HG02884 (cell line): ENCODE measurements at regions not wholly inside any gene's neighbourhood (a gene's known extent, or its start where the extent isn't known, plus 50 kb on each side); places are given as distances from the start of the nearest gene placed in this dataset.
"Not testable (repeated sequence)": the region's sequence is repeated elsewhere in the genome, so short reads cannot be mapped to it uniquely, and the experiment has no call there.

ENCODE experiments used
- ATAC-seq: cut with Tn5 transposase; IDR thresholded peaks from one replicate; pipeline ENCODE4 v1.9.1; 2021; ENCODE audit warnings: mild to moderate bottlenecking, moderate library complexity; ENCODE audit not compliant: unreplicated experiment

- no peak for ATAC-seq
These were observed 139.1 kb downstream of the AHR start for GRCh38 chr7:17437586-17437985.

- not testable (repeated sequence) for ATAC-seq
These were observed 141.8 kb downstream of the AHR start for GRCh38 chr7:17440025-17440784.

DNA sequence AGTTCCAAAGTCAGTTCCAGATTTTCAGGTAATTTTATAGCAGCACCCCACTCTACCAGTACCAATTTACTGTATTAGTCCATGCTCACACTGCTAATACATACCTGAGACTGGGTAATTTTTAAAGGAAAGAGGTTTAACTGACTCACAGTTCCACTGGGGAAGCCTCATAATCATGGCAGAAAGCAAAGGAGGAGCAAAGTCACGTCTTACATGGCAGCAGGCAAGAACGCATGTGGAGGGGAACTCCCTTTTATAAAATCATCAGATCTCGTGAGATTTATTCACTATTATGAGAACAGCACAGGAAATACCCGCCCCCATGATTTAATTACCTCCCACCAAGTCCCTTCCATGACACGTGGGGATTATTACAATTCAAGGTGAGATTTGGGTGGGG lies 142.4 kb downstream of the AHR start:
- ATAC-seq: no peak

DNA sequence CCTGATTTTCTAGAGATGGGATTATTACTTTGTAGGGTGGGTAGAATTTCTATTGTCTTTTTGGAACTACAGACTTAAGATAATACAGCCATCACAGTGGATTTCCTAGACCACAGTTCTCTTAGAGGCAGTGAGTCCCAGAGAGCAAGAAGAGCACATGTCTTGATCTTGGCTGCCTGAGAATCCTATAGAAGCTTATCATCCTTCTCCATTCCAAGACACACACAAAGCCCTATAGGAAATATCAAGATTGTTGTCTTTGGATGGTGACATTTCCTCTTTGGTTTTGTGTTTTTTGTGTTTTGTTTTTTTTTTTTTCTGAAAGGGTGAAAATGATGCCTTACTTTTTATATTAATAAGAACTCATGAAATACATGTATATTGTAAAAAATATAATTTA lies 143.1 kb downstream of the AHR start:
- no peak for ATAC-seq

GRCh38 chr7:17444151-17444550 lies 145.7 kb downstream of the AHR start:
- no peak for ATAC-seq

GRCh38 chr7:17444673-17445072 lies 146.2 kb downstream of the AHR start:
- no peak for ATAC-seq

DNA sequence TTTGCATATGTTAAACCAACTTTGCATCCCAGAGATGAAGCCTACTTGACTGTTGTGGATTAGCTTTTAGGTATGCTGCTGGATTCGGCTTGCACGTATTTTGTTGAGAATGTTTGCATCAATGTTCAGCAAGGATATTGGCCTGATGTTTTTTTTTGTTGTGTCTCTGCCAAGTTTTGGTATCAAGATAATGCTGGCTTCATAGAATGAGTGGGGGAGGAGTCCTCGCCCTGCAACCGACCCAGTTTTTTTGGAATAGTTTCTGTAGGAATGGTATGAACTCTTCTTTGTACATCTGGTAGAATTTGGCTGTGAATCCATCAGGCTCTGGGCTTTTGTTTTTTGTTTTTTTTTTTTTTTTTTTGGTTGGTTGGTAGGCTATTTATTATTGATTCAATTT lies 147.9 kb downstream of the AHR start:
- ATAC-seq: no peak

DNA sequence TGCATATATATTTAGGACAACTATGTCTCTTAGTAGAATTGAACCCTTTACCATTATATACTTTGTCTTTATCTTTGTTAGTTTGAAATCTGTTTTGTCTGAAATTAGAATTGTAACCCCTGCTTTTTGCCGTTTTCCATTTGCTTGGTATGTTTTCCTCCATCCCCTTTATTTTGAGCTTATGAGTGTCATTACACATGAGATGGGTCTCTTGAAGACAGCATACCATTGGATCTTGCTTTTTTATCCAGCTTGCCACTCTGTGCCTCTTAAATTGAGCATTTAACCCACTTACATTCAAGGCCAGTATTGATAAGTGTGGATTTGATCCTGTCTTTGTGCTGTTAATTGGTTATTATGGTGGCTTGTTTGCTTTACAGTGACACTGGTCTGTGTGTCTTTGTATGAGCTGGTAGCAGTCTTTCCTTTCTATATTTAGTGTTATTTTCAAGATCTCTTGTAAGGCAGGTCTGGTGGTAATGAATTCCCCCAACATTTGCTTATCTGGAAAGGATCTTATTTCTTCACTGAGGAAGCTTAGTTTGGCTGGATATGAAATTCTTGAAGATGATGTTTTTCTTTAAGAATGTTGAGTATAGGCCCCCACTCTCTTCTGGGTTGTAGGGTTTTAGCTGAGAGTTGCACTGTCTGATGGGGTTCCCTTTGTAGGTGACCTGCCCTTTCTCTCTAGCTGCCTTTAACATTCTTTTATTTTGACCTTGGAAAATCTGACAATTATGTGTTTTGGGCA lies 149.5 kb downstream of the AHR start:
- ATAC-seq: no peak

DNA sequence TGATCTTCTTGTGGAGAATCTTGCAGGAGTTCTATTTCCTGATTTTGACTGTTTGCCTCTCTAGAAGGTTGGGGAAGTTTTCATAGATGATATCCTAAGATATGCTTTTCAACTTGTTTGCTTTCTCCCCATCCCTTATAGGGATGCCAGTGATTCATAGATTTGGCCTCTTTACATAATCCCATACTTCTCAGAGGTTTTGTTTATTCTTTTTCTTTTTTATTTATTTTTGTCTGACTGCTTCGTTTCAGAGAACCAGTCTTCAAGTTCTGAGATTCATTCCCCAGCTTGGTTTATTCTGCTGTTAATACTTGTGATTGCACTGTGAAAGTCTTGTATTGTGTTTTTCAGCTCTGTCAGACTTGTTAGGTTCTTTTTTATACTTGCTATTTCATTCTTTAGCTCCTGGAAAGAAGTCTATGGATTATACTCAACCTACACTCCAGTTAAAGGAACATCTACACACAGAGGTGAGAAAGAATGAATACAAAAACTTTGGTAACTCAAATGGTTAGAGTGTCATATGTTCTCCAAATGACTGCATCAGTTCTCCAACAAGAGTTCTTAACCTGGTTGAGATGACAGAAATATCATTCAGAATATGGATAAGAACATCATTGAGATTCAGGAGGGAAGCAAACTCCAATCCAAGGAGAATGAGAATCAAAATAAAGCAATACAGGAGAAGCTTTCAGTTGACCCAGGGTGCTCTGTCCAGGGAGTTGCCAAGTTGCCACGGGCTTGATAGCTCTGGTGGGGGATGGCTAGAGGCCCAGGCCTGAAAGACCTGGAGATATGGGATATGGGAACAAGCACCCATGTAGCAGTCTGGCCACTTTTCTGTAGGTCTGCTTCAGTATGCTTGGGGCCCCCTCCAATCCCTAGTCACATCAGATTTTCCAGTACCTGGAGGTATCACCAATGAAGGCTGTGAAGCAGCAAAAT lies 150.3 kb downstream of the AHR start:
- no peak for ATAC-seq

DNA sequence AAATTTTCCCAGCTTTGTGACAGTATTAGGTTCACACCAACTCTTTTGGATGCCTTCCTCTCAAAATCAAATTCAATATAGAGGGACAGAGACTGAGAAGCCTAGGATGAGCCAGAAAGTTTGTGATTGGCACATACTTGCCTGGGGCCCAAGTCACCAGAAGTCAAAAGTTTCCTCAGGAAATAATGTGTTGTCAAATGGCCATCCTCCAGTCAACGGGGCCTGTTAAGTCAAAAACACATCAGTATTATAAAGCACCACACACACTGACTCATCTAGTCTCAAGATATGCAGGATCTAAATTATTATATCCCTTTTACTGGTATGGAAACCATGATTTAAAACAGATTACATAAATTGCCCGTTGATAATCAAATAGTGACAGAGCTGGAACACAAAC lies 158.1 kb downstream of the AHR start:
- ATAC-seq: no peak

GRCh38 chr7:17460001-17460400 lies 161.5 kb downstream of the AHR start:
- no peak for ATAC-seq

GRCh38 chr7:17460665-17461064 lies 162.2 kb downstream of the AHR start:
- no peak for ATAC-seq

DNA sequence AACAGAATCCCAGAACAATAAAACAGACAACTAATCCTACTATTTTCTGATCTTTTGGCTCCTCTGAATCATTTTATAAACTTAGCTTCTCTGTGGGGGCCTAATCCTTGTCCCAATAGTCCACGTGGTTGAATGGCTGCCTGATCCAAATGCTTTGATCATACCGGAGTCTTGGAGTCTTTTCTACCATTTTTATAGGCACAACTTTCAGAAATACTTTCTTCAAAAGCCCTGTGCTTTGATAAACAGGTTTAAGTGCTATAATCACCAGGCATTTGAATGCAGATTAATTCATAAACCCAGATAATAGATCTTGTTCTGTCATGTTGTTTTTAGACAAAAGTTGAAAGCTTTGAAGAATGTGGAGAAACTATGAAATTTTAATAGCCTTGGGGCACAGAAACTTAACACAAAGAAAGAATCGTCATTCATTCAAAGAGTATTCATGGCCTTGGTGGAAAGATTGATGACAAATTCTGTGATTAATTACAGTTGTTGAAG lies 163.7 kb downstream of the AHR start:
- no peak for ATAC-seq

GRCh38 chr7:17463511-17464085 lies 165.1 kb downstream of the AHR start:
- no peak for ATAC-seq

- no peak for ATAC-seq
These were observed 167.8 kb downstream of the AHR start for GRCh38 chr7:17466216-17466615.

DNA sequence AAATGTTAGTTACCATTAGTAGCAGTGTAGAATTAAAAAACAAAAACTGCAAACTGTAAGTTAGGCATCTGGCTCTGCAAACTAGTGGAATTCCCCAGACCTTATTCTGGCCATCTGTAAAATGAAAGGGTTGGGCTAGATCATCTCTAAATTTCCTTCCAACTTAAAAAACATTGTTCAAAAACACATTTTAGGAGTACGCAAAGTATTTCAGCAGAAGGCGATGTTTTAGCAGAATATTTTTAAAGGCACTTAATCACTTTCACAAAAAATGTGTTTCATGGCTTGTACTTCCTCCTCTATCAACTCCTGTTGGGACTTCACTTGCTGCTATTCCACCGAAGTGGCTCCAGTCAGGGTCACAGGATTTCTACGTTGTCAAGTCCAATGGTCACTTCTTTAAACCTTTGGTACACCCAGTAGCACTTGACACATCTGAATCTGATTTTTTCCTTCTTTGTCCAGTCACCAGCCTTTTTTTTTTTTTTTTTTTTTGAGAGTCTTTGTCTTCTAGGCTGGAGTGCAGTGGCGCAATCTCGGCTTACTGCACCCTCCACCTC lies 169.0 kb downstream of the AHR start:
- no peak for ATAC-seq

- ATAC-seq: no peak
These were observed 172.9 kb downstream of the AHR start for GRCh38 chr7:17471325-17471724.

GRCh38 chr7:17472518-17472917 lies 174.1 kb downstream of the AHR start:
- ATAC-seq: no peak

DNA sequence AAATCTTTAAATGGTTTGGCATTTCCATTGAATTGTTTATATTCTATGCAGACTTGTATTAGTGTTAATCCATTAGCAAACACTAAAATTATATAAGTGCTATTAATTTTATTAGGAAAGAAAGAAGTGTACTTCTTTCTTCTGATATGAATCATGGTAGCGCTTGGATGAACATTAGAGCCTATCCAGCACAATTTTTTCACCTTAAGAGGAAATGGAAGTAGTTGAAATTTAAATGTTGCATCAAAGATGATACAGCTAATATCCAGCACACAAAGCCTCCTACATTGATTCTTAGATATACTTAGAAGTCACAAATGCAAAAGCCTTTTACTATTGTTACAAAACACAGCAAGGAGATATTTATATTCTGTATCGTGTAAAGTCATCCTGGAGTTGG lies 174.5 kb downstream of the AHR start:
- ATAC-seq: peak; percentile 60

DNA sequence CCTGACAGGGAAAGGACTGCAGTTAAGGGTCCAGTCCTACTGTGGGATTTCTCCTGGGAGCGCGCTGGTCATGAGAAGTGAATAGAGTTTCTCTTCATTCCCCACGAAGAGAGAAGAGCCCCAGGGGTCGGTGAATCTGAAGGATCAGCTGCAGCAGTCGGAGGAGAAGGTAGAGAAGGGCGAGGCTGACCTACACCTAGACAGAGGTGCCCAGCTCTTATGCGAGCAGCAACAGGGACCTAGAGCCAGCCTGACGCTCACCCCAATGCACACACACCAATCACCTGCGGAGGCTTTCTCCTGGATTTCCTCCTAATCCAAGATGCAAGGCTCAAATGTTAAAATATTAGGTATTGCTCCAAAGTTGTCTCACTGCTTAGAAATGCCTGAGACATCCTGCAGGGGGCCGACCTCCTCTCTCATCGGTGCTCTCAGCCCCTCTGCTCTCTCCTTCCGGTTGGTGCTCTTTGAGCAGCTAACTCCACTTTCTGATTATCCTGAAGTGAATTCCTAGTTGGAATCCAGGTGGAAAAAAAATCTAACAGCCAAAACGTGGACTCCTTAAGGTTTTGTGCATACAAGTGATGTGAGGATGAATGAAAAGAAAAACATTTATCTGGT lies 176.4 kb downstream of the AHR start:
- ATAC-seq: no peak
